GM19239 (cell line): ENCODE measurements at regions not wholly inside any gene's neighbourhood (a gene's known extent, or its start where the extent isn't known, plus 50 kb on each side); places are given as distances from the start of the nearest gene placed in this dataset.
"Not testable (repeated sequence)": the region's sequence is repeated elsewhere in the genome, so short reads cannot be mapped to it uniquely, and the experiment has no call there.

Experiments
- DNase-seq: peaks from one replicate; pipeline ENCODE4 v3.0.0; 2011; ENCODE audit warnings: low spot score; ENCODE audit not compliant: insufficient read length
- FAIRE-seq: peaks from 2 replicates; lab custom pipeline; 2011; peaks lifted over from hg19 to GRCh38; lab: Jason Lieb, UNC

DNA sequence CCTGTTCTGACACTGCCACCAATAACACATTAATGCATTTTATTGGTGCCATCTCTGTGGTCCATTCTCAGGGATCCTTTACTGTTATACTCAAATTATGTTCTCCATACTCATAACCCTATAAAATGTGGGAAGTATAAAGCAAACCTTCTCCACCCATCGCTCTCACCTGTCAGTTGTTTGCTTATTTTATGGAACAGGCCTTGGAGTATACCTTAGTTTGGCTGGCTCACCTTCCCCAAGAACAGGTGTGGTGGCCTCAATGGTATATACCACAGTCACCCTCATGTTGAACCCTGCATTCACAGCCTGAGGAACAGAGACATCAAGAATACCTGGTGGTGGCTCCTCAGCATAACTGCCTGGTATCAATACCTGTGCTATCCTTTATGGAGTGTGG lies 308.4 kb upstream of the STXBP6 start:
- no peak for FAIRE-seq
- no peak for DNase-seq

- FAIRE-seq, result no peak
- no peak for DNase-seq
These were observed 301.3 kb upstream of the STXBP6 start for GRCh38 chr14:25351269-25351668.

- DNase-seq (no peak), FAIRE-seq (no peak)
These were observed 300.9 kb upstream of the STXBP6 start for GRCh38 chr14:25350802-25351201.

DNA sequence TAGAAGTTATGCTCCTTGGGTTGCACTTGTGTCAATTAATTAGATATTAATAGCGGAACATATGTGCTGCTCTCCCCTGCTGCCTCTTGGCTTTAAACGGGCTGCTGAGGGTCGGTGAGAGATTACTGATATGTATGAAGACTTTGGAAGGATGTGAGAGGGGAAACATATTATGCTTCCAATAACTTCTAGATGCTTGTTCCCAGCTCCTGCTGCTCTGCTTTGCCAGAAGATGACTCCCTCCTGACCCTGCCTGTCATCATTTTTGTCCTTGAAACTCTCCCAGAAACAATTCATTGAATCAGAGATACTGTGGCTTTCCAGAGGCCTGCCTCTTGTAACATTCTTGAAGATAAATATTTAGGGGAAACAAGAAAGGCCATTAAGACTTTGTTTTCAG lies 300.1 kb upstream of the STXBP6 start:
- DNase-seq (no peak), FAIRE-seq (no peak)

DNA sequence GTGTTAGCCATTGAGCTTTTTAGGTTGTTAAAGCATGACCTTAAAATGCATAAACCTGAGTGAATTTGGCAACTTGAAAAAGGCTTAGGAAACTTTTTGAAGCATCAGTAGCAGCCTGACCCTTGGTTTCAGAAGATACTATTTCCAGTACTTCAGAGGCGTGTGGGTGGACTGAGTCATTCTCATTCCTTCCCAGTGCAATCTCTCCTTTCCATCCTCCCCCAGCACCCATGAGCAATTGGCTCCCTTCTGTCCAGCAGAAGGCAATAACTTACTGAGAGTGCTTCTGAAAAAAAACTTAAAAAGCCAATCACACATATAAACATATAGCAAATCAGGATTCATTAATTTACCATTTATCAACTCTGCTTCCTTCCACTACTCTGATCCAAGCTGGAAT lies 299.3 kb upstream of the STXBP6 start:
- no peak for DNase-seq
- FAIRE-seq, result no peak

DNA sequence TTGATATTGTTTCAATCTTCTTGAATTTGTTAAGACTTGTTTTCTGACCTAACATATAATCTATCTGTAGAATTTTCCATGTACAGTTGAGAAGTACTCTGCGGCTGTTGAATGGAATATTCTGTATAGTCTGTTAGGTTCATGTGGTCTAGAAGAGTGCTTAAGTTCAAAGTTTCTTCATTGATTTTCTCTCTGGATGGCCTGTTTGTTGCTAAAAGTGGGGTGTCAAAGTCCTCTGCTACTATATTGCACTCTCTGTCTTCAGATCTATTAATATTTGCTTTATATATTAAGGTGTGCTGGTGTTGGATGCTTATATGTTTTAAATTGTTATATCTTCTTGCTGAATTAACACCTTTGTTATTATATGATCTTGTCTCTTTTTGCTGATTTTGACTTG lies 290.9 kb upstream of the STXBP6 start:
- DNase-seq (no peak), FAIRE-seq (no peak)

DNA sequence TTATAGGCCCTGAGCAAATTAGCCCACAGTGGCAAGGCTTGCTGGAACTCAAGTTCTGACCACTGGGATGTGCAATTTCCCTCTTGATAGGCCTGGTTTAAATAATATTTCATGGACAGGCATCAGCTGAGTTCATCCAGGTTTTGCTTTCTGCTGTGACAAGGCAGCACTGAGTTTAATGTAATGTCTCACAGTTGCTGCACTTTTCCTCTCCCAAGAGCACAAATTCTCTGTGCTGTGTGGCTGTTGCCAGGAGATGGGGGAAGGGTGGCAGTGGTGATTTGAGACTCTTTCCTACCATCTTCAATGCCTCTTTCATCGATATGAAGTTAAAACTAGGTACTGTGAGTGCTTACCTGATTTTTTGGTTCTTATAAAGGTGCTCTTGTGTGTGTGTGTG lies 272.8 kb upstream of the STXBP6 start:
- DNase-seq (no peak), FAIRE-seq (no peak)

DNA sequence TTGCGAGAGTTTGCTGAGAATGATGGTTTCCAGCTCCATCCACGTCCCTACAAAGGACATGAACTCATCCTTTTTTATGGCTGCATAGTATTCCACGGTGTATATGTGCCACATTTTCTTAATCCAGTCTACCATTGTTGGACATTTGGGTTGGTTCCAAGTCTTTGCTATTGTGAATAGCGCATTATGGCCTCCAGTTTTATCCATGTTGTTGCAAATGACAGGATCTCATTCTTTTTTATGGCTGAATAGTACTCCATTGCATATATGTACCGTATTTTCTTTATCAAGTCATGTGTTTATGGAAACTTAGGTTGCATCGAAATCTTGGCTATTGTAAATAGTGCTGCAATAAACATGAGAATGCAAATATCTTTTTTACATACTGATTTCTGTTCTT lies 266.1 kb upstream of the STXBP6 start:
- not testable (repeated sequence) for DNase-seq, FAIRE-seq

GRCh38 chr14:25308244-25308643 lies 258.3 kb upstream of the STXBP6 start:
- no peak for DNase-seq
- no peak for FAIRE-seq

GRCh38 chr14:25303934-25304333 lies 254.0 kb upstream of the STXBP6 start:
- FAIRE-seq (no peak), DNase-seq (no peak)

DNA sequence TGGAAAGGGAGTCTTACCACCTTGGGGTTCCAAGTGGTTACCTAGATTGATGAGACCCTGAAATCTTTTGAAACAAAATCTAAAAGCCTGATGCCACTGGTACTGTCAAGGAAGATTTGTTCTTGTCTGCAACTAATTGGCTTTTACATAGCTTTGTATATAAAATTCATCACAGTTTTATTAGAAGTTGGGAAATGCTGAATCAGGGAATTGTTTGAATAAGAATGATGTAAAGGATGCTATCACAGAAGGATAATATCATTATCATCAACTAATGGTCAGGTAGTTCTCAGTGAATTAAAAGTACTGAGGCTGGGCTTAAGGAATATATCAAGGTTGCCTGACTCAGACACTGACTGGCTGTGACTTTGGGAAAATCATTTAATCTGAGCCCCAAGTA lies 248.3 kb upstream of the STXBP6 start:
- DNase-seq, result no peak
- FAIRE-seq, result no peak

DNA sequence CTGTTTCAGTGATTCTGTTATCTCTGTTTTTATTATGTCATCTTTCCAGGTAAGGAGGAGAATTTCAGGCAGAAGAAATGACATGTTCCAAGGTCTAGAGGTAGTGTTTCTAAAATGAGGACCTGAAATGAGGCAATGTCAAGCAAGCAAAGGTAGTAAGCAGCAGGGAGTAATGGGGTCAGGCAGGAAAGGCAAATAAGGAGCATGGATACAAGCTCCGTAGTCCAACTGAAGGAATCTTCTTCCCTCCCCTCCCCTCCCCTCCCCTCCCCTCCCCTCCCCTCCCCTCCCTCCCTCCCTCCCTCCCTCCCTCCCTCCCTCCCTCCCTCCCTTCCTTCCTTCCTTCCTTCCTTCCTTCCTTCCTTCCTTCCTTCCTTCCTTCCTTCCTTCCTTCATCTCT lies 240.2 kb upstream of the STXBP6 start:
- FAIRE-seq, DNase-seq: not testable (repeated sequence)

- FAIRE-seq (no peak), DNase-seq (no peak)
These were observed 224.6 kb upstream of the STXBP6 start for GRCh38 chr14:25274529-25274928.

DNA sequence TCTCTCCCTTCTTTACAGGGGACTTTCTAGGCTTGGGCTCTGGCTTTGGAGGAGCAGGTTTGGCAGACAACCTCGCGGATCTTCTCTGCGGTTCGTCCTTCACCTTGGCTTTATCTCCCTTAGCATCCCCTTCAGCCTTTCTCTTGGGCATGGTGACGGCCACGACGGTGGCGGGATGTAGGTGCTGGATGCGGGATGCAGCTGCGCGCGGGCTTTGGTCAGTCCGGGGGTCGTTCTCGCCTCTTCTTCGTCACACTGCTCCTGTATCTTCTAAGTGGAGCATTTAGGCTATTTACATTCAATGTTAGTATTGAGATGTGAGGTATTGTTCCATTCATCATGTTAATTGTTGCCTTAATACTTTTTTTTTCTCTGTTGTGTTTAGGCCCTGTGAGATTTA lies 217.2 kb upstream of the STXBP6 start:
- DNase-seq (no peak), FAIRE-seq (no peak)

DNA sequence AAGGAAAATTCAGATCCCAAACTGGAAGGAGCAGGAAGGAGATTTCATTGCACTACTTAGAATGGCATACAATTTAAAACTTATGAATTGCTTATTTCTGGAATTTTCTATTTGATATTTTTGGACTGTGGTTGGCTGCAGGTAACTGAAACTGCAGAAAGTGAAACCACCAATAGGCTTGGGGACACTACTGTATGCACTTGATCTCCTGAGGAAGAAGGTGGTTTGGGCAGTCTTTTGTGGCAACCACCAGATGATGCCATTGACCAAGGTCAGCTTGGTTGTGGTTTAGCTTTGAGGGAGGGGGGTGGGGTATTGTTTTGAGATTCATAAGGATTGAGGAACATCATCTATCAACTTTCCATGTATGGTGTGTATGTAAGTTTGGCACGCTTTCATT lies 209.5 kb upstream of the STXBP6 start:
- FAIRE-seq (no peak), DNase-seq (no peak)

DNA sequence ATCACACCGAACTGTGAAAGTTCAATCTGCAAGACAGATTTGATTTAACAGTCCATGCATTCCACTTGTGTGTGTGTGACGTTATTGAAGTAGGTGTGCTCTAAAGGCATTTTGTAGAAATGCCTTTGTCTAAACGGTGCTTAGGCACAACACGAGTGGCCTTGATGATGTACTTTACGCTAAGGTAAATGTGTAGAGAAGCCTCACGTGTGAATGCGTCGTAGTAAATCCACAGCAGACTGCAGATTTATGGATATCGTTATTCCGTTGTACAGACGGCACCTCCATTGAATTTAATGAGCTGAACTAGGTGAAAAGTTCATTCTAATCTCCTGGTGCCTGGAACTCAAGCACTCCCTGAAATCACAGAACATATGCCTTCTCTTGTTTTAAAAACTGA lies 202.8 kb upstream of the STXBP6 start:
- DNase-seq (no peak), FAIRE-seq (no peak)

DNA sequence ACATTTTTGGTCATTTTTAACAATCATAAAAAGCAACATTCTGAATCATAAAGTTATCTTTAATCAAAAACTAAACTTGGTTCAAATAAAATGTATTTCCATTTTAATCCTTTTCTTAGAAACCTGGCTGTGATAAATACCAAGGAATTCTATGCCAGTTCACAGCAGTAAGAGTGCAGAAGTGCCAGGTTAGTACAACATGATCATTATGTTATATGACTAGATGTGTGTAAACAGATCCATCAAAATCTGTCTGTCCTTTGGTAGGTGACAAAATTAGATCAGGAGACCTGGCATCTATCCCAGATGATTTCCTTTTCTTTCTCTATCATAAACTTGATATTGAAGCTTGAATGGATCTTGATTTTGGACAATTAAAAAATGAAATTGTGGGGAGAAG lies 200.6 kb upstream of the STXBP6 start:
- FAIRE-seq (no peak), DNase-seq (no peak)

- DNase-seq (no peak), FAIRE-seq (no peak)
These were observed 197.7 kb upstream of the STXBP6 start for GRCh38 chr14:25247609-25248008.

GRCh38 chr14:25246751-25247150 lies 196.8 kb upstream of the STXBP6 start:
- DNase-seq, result no peak
- FAIRE-seq, result no peak

DNA sequence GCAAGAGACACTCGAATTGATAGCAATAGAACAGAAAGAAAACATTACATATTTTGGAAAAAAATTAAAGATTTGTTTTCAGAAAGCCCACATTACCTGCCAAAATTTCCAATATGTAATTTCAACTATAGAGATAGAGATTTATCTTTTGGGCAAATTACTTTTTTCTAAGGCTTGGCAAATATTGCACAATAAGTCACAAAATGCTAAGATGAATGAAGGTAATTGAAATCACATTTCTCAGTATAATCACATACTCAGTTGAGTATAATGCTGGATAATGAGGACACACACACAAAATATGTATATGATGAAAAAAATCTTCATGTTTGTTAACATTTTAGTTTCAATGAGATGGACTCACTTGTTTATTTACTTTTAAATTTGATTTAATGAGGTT lies 189.2 kb upstream of the STXBP6 start:
- DNase-seq (no peak), FAIRE-seq (no peak)

DNA sequence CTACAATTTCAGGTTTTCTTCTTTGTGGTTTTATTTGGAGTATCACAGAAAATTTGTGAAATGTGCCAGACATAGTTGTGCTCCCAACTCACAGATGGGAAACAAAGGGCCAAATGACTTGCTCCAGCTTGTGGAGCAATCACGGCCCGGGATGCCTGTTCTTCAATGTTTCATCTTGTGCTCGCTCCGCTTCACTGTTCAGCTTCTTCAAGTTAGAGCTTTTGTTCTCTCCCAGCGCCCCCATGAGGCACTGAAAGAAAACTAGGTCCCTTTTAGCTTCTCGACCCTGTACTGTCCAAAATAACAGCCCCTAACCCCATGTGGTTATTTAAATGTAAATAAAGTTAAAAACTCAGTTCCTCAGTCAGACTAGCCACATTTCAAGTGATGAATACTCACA lies 187.9 kb upstream of the STXBP6 start:
- DNase-seq (no peak), FAIRE-seq (no peak)

GRCh38 chr14:25233613-25234012 lies 183.7 kb upstream of the STXBP6 start:
- FAIRE-seq, result no peak

GRCh38 chr14:25231004-25231403 lies 181.1 kb upstream of the STXBP6 start:
- FAIRE-seq (no peak), DNase-seq (no peak)

More at GRCh38 chr14:25233613-25234012, 183.7 kb upstream of the STXBP6 start:
- DNase-seq, result no peak
